Activated CD4-positive, CD25-positive, alpha-beta regulatory T cell treated with anti-CD3 and anti-CD28 coated beads, Interleukin-2, amount 50 U/mL, for 24 hours (primary cell): ENCODE measurements at regions not wholly inside any gene's neighbourhood (a gene's known extent, or its start where the extent isn't known, plus 50 kb on each side); places are given as distances from the start of the nearest gene placed in this dataset.
A peak's percentile ranks its signal among the peaks of the same experiment; 100 is the strongest.
"Not testable (repeated sequence)": the region's sequence is repeated elsewhere in the genome, so short reads cannot be mapped to it uniquely, and the experiment has no call there.

Experiments used
- ATAC-seq, 2 donors: fragments of 150-1000 bp; cut with Tn5 transposase; one replicate each; pipeline ENCODE4 v1.10.0; 2021; ENCODE audit warnings: mild to moderate bottlenecking in 1 of 2, moderate library complexity in 1 of 2

DNA sequence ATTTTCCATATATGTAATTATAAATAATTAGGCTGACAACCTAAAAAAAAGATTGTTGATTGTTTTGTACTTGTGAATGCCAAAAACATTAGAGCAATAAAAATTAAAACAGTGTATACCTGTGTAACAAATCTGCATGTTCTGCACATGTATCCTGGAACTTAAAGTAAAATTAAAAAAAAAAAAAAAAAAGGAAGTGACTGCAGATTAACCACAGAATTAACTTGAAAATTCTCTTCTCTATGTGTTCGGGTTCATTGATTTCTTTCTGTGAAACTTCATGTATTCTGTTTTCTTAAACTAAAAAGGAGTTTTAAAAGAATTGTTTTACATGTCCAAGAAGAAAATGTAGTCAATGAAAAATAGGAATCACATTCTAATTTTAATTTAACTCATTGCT is 95.7 kb downstream of the FASLG start:
- no peak for ATAC-seq

DNA sequence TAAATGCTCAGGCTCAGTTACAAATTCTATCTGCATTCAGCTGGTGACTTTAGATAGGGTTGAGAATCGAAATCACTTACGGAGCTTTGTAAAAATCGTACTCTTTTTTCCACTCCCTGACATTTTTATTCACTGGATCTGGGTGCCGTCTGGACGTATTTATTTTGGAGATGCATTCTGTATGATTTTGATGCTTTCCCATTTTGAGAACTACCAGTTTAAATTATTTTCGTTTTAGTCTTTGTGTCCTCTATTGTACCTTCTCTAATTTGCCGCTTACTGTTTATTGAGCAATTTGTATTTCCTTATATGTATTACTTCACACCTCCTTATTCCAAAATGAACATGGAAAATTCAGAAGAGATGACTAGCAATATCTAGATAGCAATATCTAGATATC is 96.2 kb downstream of the FASLG start:
- ATAC-seq: no peak

DNA sequence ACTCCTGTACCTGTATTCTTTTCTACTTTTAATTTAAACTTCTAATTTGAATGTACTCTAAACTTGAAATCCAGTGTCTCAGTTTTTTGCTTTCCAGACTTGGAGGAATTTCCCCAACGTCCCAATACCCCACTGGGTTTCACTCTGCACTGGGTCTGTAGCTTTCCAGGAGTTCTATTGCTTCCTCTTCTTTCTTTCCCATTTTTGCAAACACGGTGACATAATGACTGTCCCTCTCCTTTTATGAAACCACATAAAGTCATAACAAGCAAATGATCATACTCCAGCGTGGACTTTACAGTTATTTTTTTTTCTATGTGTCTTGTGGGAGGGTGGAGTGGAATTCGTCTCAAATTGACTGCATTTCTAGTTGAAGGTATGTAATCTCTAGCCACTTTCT is 97.1 kb downstream of the FASLG start:
- peak in 1 of 2 donors; percentile 30 for ATAC-seq

DNA sequence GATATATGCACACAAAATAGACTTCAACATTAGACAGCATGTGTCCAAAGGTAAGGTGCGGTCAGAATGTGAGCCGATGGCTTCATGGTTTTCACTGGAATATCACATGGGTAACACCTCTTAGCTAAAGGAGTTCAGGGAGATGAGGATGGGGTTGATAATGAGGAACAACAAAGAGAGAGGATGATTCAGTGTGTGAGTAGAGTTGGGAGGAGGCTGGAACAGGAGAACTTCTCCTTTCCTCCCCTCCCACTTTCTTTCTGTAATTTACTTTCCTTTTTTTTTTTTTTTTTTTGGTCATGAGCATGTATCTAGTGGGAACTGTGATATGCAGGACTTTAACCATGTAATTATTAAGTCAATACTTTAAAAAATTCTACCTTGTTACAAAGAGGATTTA is 99.4 kb downstream of the FASLG start:
- no peak for ATAC-seq

DNA sequence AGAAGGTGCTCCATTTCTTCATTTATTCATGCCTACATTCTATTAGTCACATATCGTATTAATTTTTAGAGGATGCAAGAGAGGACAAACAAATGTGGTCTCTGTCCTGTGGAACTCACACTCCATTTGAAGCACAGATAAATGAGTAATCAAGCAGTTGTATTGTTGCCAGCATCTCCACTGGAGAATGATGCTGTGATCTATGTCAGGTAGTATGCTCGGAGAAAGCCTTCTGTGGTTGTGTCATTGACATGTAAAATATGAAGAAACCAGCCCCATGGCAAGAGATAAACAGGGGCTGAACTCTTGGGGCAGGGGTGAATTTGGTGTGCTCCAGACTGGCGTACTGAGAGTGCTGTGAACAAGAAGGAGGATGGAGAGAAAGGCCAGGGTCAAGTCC is 101.2 kb downstream of the FASLG start:
- no peak for ATAC-seq

DNA sequence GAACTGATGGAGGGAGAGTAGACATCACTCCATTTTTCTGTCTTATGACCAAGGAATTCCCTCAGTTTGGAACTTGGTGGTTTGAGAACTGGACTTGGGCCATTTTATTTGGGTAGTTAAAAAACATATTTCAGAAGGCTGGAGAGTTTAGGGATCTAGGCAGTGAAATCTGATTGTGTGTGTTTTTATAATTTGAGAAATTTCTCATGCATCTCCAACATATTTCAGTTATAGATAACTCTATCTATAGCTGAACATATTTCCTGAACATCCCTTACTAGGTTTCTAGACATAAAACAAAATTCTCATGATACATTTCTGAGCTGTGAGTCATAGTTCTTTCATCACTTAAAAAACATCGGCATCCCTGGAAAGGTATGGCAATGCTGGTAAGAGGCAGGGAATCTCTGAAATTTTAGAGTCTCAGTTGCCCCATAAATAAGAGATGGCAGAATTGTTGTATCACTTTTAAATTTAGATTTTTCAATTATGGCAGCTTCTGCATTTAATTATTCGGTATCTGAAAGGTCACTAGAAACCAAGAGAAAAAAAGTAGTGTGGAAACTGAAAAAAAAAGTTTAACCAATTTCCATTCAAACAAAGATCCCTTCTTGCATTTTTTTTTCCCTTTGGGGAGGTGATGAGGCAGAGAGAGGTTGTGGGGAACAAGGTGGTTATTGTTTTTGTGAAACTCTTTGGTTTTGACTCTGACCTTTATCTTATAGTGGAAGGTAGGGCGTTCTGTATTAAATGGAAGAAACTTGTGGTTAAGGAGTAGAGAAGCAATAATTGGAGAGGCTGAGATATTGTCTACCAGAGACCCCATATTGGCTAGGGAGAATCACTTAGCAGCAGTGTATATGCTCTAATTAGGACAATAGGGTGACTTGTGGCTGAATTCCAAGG is 102.9 kb downstream of the FASLG start:
- no peak for ATAC-seq

DNA sequence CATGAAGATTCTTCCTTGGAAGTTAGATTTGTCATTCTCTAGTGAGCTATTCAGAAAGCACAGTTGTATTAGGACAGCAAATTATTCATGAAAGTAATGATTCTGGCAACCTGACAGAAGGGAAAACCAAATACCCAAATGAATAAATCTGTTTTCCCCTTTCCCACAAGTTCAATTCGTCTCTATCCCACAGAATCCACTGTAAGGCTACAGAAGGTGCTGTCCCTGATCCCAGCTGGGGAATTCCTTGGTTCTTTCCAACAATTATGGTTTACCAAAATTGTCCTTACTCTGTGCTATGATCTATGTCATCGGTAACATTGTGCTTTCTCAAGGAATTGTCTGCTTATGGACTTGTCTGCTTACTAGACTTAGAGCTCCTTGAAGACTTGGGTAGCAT is 104.2 kb downstream of the FASLG start:
- no peak for ATAC-seq

DNA sequence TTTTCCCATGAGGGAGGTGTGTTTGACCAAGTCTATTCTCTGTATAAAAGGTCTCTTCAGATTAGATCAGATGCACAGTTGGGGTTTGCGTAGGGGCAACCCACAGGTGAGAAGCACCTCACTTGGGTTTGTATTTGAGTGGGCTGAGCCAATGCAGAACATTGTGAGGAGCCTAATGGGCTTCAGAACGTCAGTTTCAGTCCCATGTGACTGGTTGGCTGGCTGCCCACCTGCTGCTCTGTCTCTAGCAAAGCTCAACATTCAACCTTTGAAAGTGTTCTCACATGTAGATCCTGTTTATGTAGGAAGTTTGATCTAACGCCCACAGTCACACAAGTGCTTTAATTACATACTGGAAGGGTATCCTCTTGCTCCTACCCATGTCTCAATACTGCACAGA is 105.5 kb downstream of the FASLG start:
- no peak for ATAC-seq

DNA sequence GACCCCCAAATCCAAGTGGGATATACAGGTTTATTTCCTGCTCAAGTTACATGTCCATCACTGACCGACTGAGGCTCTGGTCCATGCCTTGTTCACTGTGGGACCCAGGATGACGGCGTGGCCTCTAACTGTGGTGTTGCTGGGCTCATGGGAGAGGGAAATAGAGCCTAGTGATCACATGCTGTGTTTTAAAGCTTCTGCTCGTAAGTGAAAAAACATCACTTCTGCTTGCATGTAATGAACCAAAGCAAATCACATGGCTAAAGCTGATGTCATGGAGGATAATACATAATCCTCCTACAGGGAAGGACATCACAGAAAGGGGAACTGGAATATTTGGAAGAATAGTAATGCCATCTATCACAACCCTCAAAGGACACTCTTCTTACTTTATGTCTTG is 107.6 kb downstream of the FASLG start:
- ATAC-seq: no peak

DNA sequence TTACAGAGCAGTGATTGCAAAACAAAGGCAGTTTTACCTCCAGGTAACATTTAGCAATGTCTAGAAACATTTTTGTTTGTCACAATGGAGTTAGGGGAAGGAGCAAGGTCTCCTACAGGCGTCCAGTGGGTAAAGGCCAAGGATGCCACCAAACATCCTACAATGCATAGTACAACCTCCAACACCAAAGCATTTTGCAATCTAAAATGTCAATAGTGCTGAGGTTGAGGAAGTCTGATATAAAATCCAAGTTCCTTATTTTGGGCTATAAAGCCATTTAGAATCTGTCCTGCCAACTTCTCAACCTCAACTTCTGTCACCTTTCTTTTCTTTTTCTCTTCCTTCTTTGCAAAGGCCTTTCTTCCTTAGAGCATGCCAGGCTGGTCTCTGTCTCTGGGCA is 111.2 kb downstream of the FASLG start:
- ATAC-seq: no peak

DNA sequence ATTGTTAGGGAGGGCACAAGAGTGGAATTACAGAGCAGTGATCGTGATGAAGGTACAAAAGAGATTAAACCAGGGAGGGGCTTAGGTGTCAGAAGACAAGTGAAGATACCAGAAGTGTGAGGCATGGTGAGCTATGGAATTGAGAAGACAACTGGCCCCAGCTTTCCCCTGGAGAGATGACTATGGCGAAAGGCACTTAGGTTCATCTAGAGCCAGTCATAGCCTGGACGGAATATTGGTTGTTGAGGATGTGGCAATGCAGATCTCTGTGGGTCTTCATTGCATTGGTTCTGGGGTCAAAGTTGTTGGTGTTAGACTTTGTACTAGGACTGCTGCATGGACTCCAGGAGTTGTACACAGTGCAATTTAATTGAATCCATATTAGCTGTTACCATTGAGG is 115.7 kb downstream of the FASLG start:
- ATAC-seq: no peak

DNA sequence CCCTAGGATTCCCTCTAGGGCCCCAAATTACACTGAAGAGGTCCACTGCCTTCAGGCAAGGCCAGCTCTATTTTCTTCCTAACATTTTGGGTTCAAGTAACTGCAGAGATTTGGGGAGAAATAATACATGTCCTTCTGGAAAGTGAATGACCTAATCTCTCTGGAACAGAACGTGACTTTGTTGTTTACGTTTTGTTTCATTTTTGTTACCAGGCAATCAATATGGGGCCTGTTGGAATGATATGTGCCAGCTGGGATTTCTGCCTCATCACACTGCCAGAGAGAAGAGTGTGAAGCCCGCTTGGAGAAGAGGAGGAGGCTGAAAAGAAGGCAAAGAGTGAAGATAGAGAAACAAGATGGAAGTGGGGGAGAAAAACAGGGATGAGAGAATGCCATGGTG is 116.7 kb downstream of the FASLG start:
- ATAC-seq: no peak

DNA sequence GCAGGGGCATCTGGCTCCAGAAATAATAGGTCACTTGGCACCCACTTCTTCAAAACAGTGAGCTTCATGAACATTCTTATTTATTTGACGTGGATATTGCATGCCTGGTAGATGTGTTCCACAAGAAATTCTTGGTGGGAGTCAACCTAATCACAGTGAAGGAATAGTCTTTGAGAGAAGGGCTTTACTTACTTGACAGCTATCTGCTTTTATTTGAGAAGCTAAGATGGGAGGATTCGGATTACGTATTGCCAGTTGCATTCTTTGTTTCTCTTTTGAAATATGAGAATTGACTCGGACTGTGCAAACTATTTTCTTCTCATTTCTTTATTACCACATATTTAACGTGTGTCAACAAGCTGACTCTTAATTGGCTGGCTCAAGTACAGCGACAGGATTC is 117.2 kb downstream of the FASLG start:
- no peak for ATAC-seq

DNA sequence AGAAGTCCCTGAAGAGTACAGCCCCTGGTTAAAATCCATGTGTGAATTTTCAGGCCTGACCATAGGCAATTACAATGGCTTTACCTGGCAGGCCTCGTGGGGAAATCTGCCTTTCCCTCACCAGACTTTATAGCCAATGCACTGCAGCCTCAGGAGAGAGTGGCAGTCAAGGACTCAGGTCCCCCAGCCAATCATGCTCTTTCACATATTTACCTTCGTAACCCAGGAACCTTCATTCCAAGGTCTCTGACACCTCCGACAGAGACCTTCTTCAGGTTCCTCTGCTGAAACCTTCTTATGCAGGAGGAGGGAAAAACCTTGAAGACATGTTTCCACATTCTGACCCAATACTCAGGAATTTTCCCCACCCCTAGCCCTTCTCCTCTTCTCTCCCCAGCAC is 118.9 kb downstream of the FASLG start:
- no peak for ATAC-seq

DNA sequence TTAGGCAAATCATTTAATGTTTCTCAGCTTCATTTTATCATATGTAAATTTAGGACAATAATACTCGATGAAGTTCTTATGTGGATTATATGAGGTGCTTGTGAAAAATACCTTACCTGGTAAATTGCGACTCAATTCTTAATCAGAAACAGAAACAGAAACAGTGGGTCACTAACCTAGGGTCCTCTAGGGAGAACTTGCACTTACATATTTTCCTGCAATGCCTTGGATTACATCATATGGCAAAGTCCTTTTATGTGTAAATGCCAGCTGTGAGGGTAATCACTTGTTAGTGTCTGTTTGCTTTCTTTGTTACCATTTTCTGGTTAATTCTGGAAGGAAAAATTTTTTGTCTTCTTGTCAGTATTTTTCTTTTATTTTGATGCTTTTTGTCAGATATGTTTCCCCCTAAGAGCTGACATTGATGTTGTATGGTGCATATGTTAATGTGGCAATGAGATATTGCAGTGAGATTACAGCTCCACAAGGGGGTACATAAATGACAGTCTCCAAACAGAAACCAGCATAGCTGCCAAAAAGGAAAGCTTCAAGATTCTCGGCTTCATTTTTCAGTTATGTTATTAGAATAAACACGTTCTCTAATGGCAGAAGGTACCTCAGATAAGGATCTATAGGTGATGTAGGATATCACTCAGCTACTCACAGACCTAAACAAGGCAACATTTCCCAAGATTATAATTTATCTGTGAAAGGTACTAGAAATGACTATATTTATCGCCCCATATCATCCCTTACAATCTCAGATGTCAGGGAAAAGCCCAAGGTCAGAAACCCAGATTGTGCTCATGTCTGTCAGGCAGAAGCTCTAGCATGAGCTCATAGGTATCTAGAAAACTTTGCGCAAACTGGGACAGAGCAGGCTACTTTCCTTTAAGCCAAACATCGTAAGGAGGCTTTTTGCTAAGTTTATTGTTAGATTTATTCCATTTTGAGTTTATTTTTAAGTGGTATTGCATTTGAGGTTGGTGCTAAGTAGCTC is 119.9 kb downstream of the FASLG start:
- ATAC-seq: peak; percentile 57 to 61

DNA sequence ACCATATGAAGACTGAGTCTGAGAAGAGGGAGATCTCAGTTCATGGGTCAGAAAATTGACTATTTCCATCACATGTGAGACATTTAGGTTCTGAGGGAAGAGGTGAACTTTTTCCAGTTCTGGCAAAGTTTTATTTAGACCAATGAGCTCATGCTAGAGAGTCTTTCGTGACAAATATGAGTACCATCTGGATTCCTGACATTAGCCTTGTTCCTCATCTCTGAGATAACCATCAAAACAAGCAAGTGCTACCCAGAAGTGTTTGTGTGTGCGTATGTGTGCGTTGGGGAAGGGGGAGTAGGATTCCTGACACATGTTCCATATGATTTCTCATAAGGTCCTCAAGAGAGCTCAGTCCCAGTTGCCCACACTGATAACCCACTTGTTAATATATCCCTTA is 120.6 kb downstream of the FASLG start:
- ATAC-seq: no peak

DNA sequence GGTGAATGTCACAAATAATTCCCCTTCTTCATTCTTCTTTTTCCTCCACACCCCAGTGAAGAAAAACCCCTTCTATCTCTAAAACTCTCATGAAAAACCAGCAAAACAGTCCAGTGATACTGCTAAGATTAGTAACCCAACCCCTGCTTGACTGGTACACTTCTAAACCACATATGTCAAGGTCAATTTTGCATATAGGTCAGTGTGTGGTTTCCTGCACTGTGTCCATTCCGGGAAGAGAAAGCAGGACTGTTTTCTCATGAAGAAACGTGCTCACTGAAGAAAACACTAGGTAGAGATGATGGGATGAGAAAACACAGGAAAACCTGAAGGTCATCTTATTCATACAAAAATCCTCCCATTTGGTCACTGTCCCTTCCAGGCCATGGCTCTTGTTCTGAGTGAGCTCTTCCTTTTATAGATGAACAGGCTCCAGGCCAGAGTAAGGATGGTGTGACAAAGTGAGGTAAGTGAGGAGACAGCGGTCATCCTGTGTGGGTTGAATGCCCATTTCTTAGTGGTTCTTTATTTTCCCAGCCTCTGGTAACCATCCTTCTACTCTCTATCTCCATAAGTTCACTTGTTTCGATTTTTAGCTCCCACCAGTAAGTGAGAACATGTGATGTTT is 122.7 kb downstream of the FASLG start:
- ATAC-seq: no peak

DNA sequence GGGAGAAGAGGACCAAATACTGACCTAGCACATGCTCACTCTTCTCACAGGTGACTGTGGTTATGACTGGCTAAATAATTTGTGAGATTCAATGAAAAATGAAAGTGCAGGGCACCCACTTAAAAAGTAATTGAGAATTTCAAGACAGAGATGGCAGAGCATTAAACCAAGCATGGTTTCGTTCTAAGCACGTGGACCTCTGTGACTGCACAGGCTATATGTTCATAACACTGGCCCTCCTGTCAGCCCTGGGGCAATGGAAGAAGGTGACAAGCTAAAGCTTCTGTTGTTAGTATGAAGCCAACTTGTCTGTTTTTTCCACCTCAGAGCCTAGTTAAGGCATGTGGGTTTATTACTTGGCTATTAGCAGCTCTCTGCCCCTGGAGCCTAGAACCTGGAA is 130.9 kb downstream of the FASLG start:
- no peak for ATAC-seq

DNA sequence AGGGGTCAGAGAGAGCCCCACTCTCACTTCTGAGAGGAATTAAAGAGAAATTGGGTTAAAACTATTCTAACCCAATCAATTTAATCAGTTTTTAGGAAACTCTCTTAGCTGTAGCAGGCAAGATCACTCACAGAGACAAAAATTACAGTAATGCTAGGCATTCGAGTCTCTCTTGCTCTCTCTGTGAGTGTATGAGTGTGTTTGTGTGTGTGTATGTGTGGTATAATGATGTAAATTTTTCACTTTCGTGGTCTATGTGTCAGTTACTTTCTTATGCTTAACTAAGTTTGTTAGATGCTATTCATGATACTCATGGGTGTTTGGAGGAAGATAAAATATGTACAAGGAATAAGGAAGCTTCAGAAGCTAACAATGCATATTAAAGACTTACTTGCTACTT is 131.3 kb downstream of the FASLG start:
- ATAC-seq: no peak

DNA sequence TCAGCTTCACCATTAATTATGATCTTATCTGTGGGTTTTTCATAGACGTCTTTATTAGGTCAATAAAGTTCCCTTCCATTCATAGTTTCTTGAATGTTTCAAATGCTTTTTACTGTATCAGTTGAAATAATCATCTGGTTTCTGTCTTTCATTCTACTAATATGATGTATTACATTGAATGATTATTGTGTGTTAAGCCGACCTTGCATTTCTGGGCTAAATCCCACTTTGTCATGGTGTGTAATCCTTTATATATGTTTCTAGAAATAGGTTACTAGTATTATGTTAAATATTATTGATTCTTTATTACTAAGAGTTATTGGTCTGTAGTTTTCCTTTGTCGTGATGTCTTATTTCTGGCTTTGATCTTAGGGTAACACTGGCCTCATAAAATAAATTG is 134.9 kb downstream of the FASLG start:
- ATAC-seq: no peak

DNA sequence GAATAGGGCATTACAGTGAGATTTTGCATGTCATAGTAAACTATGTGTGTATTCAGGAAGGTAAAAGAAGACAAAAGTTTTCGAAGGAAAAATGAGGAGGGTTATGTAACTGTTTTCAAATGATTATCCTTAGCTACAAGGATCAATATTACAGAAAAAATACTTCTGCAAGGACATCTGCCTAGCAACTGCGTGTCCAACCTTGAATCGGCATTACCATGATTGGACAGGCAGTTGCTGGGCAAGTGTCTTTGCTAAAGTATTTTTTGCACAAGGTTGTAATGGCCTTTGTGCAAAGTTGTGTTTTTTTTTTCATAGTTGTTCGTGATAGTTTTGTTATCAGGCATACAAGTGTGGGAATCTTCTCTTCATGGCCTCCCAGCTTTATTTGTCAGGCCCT is 136.8 kb downstream of the FASLG start:
- no peak for ATAC-seq

DNA sequence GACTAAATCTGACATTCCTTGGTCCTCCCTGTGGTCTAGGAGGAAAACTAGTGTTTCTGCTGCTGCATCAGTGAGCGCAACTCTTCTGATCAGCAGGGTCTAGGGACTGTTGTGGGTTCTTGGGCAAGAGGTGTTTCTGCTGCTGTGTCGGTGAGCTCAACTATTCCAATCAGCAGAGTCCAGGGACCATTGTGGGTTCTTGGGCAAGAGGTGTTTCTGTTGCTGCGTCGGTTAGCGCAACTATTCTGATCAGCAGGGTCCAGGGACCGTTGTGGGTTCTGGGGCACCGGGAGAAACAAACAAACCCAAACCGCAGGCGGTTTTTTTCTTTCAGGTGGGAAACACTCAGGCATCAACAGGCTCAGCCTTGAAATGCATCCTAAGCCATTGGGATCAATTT is 140.9 kb downstream of the FASLG start:
- not testable (repeated sequence) for ATAC-seq

DNA sequence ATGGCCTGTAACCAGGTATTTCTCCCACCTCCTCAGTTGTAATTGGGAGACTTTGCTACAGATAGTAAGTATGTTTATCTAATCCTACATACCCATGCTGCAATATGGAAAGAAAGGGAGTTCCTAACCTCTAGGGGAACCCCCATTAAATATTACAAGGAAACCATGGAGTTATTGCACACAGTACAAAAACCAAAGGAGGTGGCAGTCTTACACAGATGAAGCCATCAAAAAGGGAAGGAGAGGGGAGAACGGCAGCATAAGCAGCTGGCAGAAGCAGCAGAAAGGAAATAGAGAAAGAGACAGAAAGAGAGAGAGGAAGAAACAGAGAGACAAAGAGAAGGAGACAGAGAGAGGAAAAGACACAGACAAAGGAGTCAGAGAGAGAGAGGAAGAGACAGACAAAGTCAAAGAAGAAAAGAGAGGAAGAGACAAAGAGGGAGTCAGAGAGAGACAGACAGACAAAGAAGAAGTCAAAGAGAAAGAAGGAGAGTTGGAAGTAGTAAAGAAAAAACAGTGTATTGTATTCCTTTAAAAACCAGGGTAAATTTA is 142.9 kb downstream of the FASLG start:
- no peak for ATAC-seq
